EL (cell line): ENCODE measurements at regions not wholly inside any gene's neighbourhood (a gene's known extent, or its start where the extent isn't known, plus 50 kb on each side); places are given as distances from the start of the nearest gene placed in this dataset.

Experiments used
- DNase-seq: peaks from one replicate; pipeline ENCODE4 v3.0.0-alpha.2; 2016

- no peak for DNase-seq
Observed at GRCh38 chr18:55166260-55166598, 207.0 kb upstream of the CCDC68 start.

GRCh38 chr18:55163550-55163949 lies 204.3 kb upstream of the CCDC68 start:
- no peak for DNase-seq

- DNase-seq, result no peak
Observed at GRCh38 chr18:55161916-55162315, 202.7 kb upstream of the CCDC68 start.

GRCh38 chr18:55159027-55159426 lies 199.8 kb upstream of the CCDC68 start:
- no peak for DNase-seq

- no peak for DNase-seq
Observed at GRCh38 chr18:55158570-55158969, 199.3 kb upstream of the CCDC68 start.

GRCh38 chr18:55153346-55153745 lies 194.1 kb upstream of the CCDC68 start:
- DNase-seq, result no peak

- DNase-seq, result peak; percentile 71
Observed at GRCh38 chr18:55152801-55153200, 193.5 kb upstream of the CCDC68 start.

- no peak for DNase-seq
Observed at GRCh38 chr18:55149994-55150393, 190.7 kb upstream of the CCDC68 start.

GRCh38 chr18:55147791-55148190 lies 188.5 kb upstream of the CCDC68 start:
- DNase-seq, result no peak

GRCh38 chr18:55144193-55144930 lies 185.1 kb upstream of the CCDC68 start:
- DNase-seq, result no peak

GRCh38 chr18:55142410-55142809 lies 183.1 kb upstream of the CCDC68 start:
- no peak for DNase-seq

GRCh38 chr18:55141318-55141717 lies 182.1 kb upstream of the CCDC68 start:
- no peak for DNase-seq

- no peak for DNase-seq
Observed at GRCh38 chr18:55139836-55140235, 180.6 kb upstream of the CCDC68 start.

GRCh38 chr18:55139307-55139706 lies 180.0 kb upstream of the CCDC68 start:
- DNase-seq, result no peak

- no peak for DNase-seq
Observed at GRCh38 chr18:55138401-55138800, 179.1 kb upstream of the CCDC68 start.

GRCh38 chr18:55137602-55138001 lies 178.3 kb upstream of the CCDC68 start:
- DNase-seq, result no peak

- DNase-seq, result peak; percentile 66
Observed at GRCh38 chr18:55136864-55137263, 177.6 kb upstream of the CCDC68 start.

- DNase-seq, result no peak
Observed at GRCh38 chr18:55136258-55136657, 177.0 kb upstream of the CCDC68 start.

GRCh38 chr18:55133378-55133777 lies 174.1 kb upstream of the CCDC68 start:
- DNase-seq, result no peak

- no peak for DNase-seq
Observed at GRCh38 chr18:55128437-55128836, 169.2 kb upstream of the CCDC68 start.

GRCh38 chr18:55124078-55124763 lies 165.0 kb upstream of the CCDC68 start:
- DNase-seq, result peak; percentile 71

- DNase-seq, result peak; percentile 28
Observed at GRCh38 chr18:55123361-55123760, 164.1 kb upstream of the CCDC68 start.

- DNase-seq, result no peak
Observed at GRCh38 chr18:55121397-55122170, 162.3 kb upstream of the CCDC68 start.

GRCh38 chr18:55120896-55121295 lies 161.6 kb upstream of the CCDC68 start:
- DNase-seq, result no peak
